GM18951 (cell line): ENCODE measurements at regions not wholly inside any gene's neighbourhood (a gene's known extent, or its start where the extent isn't known, plus 50 kb on each side); places are given as distances from the start of the nearest gene placed in this dataset.

Experiments
- POLR2A ChIP-seq: IDR thresholded peaks from 4 replicates; pipeline ENCODE4 v1.6.1; 2011; ENCODE audit warnings: mild to moderate bottlenecking; ENCODE audit not compliant: insufficient read length, insufficient read depth; ENCODE audit errors: extremely low read depth
- in situ Hi-C: fragments of 300-500 bp; cut with MboI; formaldehyde crosslinking; loops from one replicate; pipeline ENCODE4 v1.12.0; 2022; ENCODE audit warnings: low sequenced_read_pairs, mixed read lengths, inconsistent platforms; ENCODE audit not compliant: unreplicated experiment

DNA sequence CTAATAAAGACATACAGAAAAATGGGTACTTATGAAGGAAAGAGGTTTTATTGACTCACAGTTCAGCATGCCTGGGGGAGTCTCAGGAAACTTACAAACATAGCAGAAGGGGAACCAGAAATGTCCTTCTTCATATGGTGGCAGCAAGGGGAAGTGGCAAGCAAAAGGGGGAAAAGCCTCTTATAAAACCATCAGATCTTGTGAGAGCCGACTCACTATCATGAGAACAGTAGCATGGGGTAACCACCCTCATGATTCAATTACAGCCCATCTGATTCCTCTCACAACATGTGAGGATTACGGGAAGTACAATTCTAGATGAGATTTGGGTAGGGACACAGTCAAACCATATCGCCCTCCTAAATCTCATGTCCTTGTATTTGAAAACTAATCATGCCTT, 1305.4 kb upstream of the SORCS1 start:
- TF ChIP-seq POLR2A = no peak
- in situ Hi-C loops = no loop called here

DNA sequence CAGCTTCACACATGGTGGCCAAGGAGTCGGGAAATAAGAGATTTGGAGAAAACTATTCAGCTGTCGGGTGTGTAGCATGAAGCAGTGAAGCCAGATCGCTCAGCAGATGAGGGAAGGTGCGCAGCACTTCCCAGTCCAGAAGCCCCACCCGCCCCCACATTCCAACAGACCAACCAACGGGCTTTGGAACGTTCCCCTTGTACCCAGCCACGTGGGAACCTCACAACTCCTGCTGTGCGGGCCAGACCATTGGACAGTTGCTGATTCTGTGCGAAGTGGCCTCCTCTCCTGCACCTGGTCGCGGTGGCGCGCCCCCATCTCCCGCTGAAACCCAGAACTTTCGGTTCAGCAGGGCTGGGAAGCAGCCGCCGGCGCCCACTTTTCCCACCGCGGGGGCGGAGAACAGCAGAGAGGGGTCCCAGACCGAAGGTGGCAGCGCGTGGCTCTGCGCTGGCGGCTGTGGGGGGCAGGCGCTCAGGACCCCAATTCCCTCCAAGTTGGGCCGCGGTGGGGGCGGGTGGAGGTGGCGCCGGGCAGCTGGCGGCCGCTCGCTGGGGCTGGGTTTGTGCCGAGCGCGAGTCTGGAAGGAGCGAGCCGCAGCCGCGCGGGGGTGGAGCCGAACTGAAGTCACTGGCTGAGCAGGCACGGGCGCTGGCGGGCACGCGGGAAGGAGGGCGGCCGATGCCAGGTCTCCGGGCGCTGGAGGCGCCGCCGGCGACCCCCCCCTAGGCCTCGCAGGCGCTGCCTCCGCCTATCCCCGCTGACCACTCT, 1301.5 kb upstream of the SORCS1 start:
- in situ Hi-C loops = no loop called here
- TF ChIP-seq POLR2A = no peak

DNA sequence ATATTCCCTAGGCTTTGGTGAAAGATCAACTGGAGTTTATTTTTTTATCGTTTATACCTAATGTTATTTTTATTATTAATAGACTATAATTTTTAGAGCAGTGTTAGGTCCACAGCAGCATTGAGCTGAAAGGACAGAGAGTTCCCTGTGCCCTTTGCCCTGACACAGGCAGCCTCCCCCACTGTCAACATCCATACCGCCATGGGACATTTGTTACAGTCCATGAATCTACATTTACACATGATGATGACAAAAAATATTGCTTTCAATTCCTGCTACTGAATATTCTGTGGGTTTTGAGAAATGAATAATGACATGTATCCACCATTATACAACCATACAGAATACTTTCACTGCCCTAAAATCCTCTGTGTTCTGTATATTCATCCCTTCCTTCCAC, 1297.5 kb upstream of the SORCS1 start:
- no peak for TF ChIP-seq POLR2A
- in situ Hi-C loops = no loop called here

DNA sequence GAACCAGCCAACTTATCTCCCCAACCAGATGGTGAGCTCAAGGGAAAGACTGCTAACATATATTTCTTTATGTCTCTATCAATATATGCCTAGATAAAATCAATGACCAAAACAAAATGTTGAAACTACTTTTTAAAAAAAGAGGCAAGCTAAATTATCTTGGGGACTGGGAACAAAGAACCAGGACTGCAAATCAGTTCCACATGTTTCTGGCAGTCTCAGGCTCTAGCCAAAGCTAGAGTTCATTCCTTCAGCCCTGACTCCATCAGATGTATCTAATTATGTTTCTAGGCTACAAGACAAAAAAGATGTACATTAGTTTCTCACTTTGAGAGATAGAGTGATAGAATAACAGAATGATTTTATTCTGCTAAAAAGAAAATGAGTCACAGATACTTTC, 1290.3 kb upstream of the SORCS1 start:
- no peak for TF ChIP-seq POLR2A
- in situ Hi-C loops = no loop called here

DNA sequence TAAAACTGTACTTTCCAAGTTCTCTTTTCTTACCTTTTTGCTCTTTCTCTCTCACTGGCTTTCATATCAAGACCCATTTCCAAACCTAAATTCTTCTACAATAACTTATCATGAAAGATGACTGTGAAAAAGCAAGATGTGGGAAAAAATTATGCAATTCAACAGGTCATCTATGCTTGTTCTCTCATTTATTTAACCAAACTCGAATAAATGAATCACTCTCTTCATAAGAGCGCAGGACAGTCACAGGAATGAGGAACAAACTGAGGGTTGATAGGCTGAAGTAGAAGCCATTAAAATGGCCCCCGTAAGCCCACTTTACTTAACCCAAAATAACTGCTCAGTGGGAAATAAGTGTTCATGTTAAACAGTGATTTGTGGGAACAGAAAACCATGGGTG, 1289.7 kb upstream of the SORCS1 start:
- no peak for TF ChIP-seq POLR2A
- in situ Hi-C loops = no loop called here

DNA sequence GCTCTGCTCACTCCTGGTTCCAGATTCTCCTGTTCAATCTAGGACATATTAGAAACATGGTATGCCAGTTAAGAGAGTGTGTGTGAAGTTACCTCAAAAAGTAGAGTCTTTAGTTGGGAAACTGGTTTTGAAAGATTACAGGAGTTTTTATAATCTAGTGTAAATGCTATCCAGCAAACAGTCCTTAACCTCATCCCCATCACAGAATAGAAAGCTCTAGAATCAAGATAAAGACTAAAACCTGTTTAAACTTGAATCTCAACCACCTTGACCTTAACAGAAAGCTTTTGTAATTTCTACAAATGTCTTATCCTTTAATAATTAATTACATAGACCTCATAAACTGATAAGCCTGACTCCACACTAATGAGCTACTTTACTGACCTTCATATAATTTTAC, 1288.7 kb upstream of the SORCS1 start:
- in situ Hi-C loops = no loop called here
- no peak for TF ChIP-seq POLR2A

DNA sequence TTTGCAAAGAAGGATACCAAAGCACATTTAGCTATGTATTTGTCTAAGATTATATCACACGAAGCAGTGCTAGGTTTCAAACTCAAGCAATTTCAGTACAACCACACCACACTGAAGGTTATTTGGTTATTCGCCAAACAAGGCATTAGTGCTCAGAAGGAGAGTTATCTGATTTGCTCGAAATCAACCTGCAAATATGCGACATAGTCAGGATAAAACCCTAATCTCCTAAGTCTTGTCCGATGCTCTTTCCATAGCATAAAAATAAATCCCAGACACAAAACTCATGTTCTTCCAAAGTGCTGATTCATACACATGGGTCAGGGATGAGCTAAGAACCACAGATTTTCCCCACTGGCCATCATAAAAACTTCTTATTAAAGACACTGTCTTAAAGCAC, 1288.0 kb upstream of the SORCS1 start:
- no peak for TF ChIP-seq POLR2A
- in situ Hi-C loops = no loop called here

DNA sequence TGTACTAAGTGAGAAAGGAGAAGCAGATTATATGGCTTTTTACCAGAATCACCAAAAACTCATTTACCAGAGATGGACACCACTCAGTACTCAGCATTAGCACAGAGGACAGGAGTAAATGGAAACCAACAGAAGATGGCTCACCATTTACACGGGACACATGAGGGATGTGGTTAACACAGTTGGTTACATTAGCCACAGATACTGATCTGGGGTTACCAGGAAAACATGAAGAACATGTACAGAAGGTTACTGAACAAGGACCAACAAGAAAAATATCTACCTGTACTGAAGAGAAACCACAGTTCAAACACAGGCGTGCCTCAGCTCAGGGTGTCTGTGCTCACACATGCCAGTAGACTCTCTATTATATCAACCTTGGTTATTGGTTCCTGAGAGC, 1285.8 kb upstream of the SORCS1 start:
- no peak for TF ChIP-seq POLR2A

DNA sequence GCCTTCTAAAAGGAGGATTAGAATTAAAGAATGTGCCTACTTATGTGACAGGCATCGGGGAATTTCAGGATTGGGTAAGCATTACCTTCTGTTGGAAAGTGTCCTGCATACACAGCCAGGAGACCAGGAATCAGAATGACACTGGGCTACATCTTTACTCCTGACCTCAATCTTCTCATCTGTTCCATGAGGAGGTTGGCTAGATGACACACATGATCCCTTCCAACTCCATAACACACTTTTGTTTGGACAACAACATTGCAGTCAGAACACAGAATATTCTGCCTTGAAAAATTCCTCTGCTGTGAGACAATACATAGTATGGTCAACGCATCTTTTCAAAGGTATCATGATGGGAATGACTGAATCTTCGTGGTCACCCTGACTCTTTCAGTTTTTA, 1281.2 kb upstream of the SORCS1 start:
- in situ Hi-C loops = no loop called here
- no peak for TF ChIP-seq POLR2A

More for the DNA sequence above, 1285.8 kb upstream of the SORCS1 start:
- in situ Hi-C loops = no loop called here

DNA sequence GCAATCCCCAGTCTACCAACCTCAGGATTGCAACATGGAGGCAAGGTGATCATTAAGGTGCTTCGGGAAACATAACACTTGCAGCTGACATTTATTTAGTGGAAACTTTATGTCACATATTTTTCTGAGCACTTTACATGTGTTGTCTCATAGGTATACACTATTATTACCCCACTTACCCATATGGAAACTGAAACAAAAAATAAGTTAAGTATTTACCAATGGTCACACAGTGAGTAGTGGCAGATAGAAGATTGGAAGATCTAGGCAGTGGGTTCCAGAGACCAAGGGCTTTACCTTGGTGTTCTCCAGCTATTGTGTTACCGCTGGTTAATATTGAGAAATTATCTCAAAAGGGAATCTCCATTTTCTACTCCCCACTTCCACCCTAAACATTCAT, 1279.1 kb upstream of the SORCS1 start:
- in situ Hi-C loops = no loop called here
- no peak for TF ChIP-seq POLR2A

DNA sequence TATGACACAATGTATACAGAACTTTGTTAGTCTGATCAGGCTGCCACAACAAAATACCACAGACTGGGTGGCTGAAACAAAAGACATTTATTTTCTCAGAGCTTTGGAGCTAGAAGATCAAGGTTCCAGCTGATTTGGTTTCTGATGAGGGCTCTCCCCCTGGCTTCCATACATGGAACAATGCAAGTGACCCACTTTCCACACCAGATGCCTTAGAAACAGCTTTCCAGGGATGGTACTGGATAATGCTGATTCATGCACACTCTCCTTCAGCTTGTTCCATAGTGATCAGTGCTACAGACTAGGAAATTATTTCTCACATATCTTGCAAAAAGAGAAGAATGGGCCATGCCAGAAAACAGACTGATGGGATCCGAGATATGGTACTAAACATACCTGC, 1274.9 kb upstream of the SORCS1 start:
- in situ Hi-C loops = no loop called here
- no peak for TF ChIP-seq POLR2A

DNA sequence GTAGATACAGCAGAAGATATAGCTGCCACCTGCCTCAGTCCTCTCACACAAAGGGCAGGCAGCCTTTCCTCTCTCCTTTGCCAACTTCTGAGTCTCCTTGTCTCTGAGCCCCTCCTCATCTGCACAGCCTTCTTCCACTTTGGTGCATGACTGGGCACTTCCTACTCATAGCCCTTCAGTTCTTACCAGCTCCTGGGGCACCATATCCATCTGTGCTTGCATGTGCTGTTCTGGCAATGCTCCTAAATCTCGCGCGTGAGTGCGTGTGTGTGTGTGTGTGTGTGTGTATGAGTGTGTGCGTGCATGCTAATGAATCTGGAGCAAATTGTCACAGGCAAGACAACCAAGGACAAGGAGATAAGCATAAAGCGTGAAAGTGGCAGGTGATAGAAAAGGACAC, 1271.6 kb upstream of the SORCS1 start:
- no peak for TF ChIP-seq POLR2A
- in situ Hi-C loops = no loop called here

DNA sequence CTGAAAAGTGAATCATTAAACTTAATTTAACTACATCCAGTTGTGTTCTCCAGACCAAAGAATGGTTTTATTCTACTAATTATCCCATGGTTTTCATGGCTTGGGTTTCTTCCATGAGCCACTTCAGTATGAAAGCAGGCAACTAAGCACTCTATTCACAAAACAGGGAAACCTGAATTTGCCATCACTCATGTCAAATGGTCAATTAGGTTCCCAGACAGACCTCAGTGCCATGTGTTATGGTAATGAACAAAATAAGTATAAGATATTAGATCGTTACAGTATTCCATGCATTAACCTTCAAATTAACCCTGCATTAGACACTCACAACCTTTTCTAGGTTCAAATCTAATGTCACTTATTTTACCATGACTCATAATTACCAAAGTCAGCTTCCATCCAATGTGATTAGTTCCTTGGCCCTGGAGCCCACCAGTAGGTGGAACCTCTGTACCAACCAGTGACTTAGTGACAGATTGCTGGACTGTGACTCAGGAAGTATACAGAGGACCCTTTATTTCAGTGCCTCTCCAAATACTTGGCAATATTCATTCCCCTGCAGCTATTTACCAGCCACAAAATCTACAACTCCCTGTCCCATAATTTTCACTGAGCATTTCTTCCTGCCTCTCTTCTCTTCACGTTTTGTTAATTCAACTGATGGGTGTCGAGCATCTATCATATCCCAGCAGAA, 1270.2 kb upstream of the SORCS1 start:
- in situ Hi-C loops = no loop called here
- TF ChIP-seq POLR2A = no peak

DNA sequence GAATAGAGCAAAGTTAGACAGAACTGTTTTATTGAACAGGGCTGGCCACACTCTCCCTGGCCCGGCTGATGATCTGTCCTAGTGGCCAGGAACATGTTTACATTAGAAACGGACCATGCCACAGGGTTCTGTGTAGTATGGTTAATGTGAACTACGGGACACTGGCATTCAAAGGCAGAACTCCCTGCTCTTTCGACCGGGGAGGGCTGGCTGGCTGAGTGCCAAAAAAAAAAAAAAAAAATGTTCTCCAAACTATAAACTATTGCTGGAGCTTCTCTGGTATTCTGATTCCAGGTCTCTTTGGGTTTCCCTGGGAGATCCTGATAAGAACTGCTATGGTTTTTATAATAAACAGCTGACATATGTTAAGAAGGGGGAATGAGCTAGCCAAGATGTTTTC, 1262.6 kb upstream of the SORCS1 start:
- in situ Hi-C loops = no loop called here

More for the DNA sequence above, 1262.6 kb upstream of the SORCS1 start:
- TF ChIP-seq POLR2A = no peak
